Right lobe of liver (tissue), 6 donors: ENCODE measurements at regions not wholly inside any gene's neighbourhood (a gene's known extent, or its start where the extent isn't known, plus 50 kb on each side); places are given as distances from the start of the nearest gene placed in this dataset.

ENCODE experiments used
- ATAC-seq, 4 donors: fragments of 200-7000 bp; cut with Tn5 transposase; one replicate each; pipeline ENCODE4 v1.9.1; 2020; ENCODE audit warnings: mild to moderate bottlenecking in 4 of 4, moderate library complexity in 4 of 4
- DNase-seq, 3 donors: peaks; one replicate each; pipeline ENCODE4 v3.0.0-alpha.2; 2020
- H3K27ac ChIP-seq, 3 donors: fragments of 200-600 bp; one replicate each; pipeline ENCODE4 v1.8.0; 2022
- H3K27me3 ChIP-seq, 2 donors: fragments of 200-600 bp; one replicate each; pipeline ENCODE4 v1.8.0; 2022
- H3K36me3 ChIP-seq, 4 donors: fragments of 200-600 bp; sonication (generic) in 1 of 4; one replicate each; pipeline versions ENCODE4 v1.5.1 to v1.8.0; 2017 to 2022; ENCODE audit warnings: control low read depth in 1 of 4
- H3K4me1 ChIP-seq, 4 donors: fragments of 200-600 bp; sonication (generic) in 1 of 4; one replicate each; pipeline versions ENCODE4 v1.5.1 to v1.8.0; 2017 to 2022; ENCODE audit warnings: control low read depth in 1 of 4
- H3K4me3 ChIP-seq, 3 donors: fragments of 200-600 bp; one replicate each; pipeline ENCODE4 v1.8.0; 2022
- H3K9me3 ChIP-seq, 4 donors: fragments of 200-600 bp; sonication (generic) in 1 of 4; one replicate each; pipeline versions ENCODE4 v1.5.1 to v1.8.0; 2017 to 2022; ENCODE audit warnings: control low read depth in 1 of 4
- CTCF ChIP-seq, 4 donors: fragments of 200-600 bp in 3 of 4; fragments of 450-650 bp in 1 of 4; IDR thresholded peaks; one replicate each; pipeline versions ENCODE4 v1.5.1 to v1.8.0; 2016 to 2022; ENCODE audit warnings: antibody characterized with exemption in 4 of 4, mild to moderate bottlenecking in 2 of 4
- POLR2A ChIP-seq: fragments of 450-650 bp; IDR thresholded peaks from one replicate; pipeline ENCODE4 v1.6.1; 2017; ENCODE audit warnings: antibody characterized with exemption, mild to moderate bottlenecking
- WGBS: methylation state at CpG from one replicate; pipeline ENCODE4 v1.1.6; 2018; ENCODE audit warnings: low coverage, low lambda C conversion rate; ENCODE audit not compliant: insufficient coverage; ENCODE audit errors: missing lambda C conversion rate; 5-methylcytosine and 5-hydroxymethylcytosine counted together
- intact Hi-C, 2 donors: fragments of 100-400 bp; cut with DNase I; formaldehyde crosslinking; loops; one replicate each; pipeline versions ENCODE4 v1.11.2 to v1.14.1; 2022
- donor health status: DM: no; HTN: yes; CAD: no.
- donor health status: DM: no; HTN: no; CAD: no.
- donor health status: DM: no; HTN: no; CAD: no.
- donor health status: DM: no; HTN: yes; CAD: no.
- donor health status: DM: no; HTN: yes; CAD: no.

DNA sequence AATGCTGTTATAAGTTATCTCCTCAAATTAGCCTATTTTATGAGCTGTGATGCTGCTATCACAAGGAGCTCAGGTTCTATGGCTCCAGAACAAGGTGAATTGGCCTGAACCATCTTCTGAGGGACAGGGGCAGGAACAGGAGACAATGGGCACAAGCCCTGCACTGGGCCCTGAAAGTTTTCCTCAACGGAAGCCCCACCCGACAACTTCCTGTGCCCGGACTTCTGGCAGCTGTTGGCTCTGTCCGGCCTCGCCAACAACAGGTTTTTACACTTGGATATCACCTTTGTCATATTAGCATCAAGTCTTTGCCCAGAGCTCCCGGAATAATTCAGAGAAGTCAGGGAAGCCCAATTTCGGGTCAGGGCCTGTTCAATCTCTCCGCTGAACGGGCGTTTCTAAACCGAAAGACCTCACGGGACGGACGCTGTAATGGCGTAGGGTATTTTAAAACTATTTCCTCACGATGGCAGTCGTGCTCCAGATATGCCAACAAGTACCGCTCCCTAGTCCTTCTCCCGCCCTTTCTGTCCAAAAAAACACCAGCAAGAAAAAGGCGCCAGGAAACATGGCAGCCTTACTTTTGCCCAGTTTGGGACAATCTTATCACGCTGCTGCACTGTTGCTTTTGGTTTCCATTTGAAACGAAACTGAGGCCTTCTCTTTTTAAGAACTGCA is 201.0 kb upstream of the STK26 start:
- TF ChIP-seq CTCF (IDR thresholded peaks at IDR 0.05) (peak; percentile 38 to 83 (median 52)), POLR2A (no peak)
- peak overlapping the region; percentile 29 to 58 (median 50) for H3K4me3 ChIP-seq
- H3K27ac ChIP-seq = peak overlapping the region; percentile 70 to 76 (median 73)
- no peaks in the 10 kb centered on the region for H3K36me3 ChIP-seq
- intact Hi-C loops = no loop called here
- WGBS = 30% methylated on average over 16 of the region's 22 CpGs
- DNase-seq = peak in 1 of 3 donors; percentile 65
- no peaks in the 10 kb centered on the region for H3K27me3 ChIP-seq
- peaks cover 0 to 3% (median 0%) of the 10 kb centered on the region in 4 donors for H3K4me1 ChIP-seq
- peak in 3 of 4 donors; percentile 94 to 96 (median 95) for ATAC-seq
- no peaks in the 10 kb centered on the region for H3K9me3 ChIP-seq

GRCh38 chrX:131826572-131826971 is 196.5 kb upstream of the STK26 start:
- ATAC-seq (no peak), DNase-seq (no peak)
- Histone ChIP-seq H3K4me1 (peaks cover 0 to 2% (median 0%) of the 10 kb centered on the region in 4 donors), H3K27me3 (no peaks in the 10 kb centered on the region), H3K36me3 (no peaks in the 10 kb centered on the region), H3K4me3 (no peak overlapping the region), H3K9me3 (no peaks in the 10 kb centered on the region), H3K27ac (no peak overlapping the region)
- TF ChIP-seq POLR2A (no peak), CTCF (IDR thresholded peaks at IDR 0.05) (no peak)
- intact Hi-C loops = no loop called here

DNA sequence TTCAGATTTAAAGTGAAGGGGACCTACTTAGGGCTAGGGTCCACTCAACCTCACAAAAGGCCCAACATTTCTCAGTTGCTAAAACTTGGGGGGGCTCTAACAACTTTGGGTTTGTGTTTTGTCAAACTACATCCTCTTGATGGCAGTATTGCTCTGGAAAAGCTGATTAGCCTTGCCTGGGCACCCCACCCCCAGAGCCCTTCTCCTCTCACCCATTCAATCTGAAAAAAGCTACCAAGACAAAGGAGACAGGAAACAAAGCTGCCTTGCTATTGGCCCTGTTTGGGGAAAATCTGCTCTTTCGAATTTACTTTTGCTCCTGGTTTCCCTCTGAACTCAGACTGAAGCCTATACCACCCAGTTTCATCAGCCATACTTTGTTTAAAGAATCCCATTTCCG is 195.2 kb upstream of the STK26 start:
- H3K27me3 ChIP-seq = no peaks in the 10 kb centered on the region
- no peaks in the 10 kb centered on the region for H3K9me3 ChIP-seq
- ATAC-seq = peak in 1 of 4 donors; percentile 26
- DNase-seq = no peak
- H3K27ac ChIP-seq = no peak overlapping the region
- intact Hi-C loops = no loop called here
- H3K4me3 ChIP-seq = no peak overlapping the region
- no peaks in the 10 kb centered on the region for H3K4me1 ChIP-seq
- 49% methylated on average over 2 of the region's 2 CpGs for WGBS
- TF ChIP-seq CTCF (IDR thresholded peaks at IDR 0.05) = peak in 1 of 4 donors; percentile 19
- TF ChIP-seq POLR2A = no peak
- no peaks in the 10 kb centered on the region for H3K36me3 ChIP-seq

DNA sequence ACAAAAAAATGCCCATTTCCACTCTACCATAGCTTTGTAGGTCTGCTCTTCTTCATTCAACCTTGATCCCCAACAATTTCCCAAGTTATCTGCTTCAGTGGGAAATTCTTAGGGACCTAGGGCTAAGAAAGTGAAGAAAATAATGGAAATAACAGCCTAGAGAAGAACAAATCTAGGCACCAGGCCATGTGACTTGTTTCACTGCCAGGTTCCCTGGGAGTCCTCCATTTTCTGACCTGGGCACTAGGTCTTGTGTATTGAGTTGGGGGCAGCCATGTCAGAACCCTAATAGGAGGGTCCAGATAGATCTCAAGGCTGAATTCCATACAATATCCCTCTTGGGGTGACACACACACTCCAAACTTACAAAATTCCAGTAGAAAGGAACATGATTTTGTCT is 194.6 kb upstream of the STK26 start:
- Histone ChIP-seq H3K9me3 (no peaks in the 10 kb centered on the region), H3K27me3 (no peaks in the 10 kb centered on the region), H3K36me3 (no peaks in the 10 kb centered on the region), H3K4me1 (no peaks in the 10 kb centered on the region), H3K27ac (no peak overlapping the region), H3K4me3 (no peak overlapping the region)
- intact Hi-C loops = no loop called here
- no peak for ATAC-seq
- TF ChIP-seq POLR2A = no peak
- no peak for TF ChIP-seq CTCF (IDR thresholded peaks at IDR 0.05)
- no peak for DNase-seq
